Kidney (tissue), 13 donors: ENCODE measurements at regions not wholly inside any gene's neighbourhood (a gene's known extent, or its start where the extent isn't known, plus 50 kb on each side); places are given as distances from the start of the nearest gene placed in this dataset.

ENCODE experiments used
- DNase-seq, 5 donors: peaks; one replicate each; pipeline ENCODE4 v3.0.0-alpha.2; 2013 to 2020
- FAIRE-seq: peaks from 2 replicates; lab custom pipeline; 2012; peaks lifted over from hg19 to GRCh38; lab: Jason Lieb, UNC
- H3K27ac ChIP-seq, 2 donors: one replicate each; pipeline ENCODE4 v1.7.0; 2013; ENCODE audit warnings: low read depth in 2 of 2, low read length in 2 of 2, inconsistent platforms in 1 of 2
- H3K27me3 ChIP-seq: one replicate; pipeline ENCODE4 v1.7.1; 2013; ENCODE audit warnings: low read length, inconsistent platforms; ENCODE audit not compliant: control insufficient read depth, insufficient read depth
- H3K36me3 ChIP-seq, 3 donors: one replicate each; pipeline versions ENCODE4 v1.7.0 to v1.7.1; 2013; ENCODE audit warnings: low read length in 3 of 3, control low read depth in 1 of 3, inconsistent platforms in 1 of 3; ENCODE audit not compliant: insufficient read depth in 3 of 3, control insufficient read depth in 2 of 3
- H3K4me1 ChIP-seq, 3 donors: one replicate each; pipeline versions ENCODE4 v1.7.0 to v1.7.1; 2013; ENCODE audit warnings: low read length in 3 of 3, inconsistent platforms in 1 of 3, low read depth in 1 of 3; ENCODE audit not compliant: control insufficient read depth in 2 of 3, insufficient read depth in 2 of 3
- H3K4me3 ChIP-seq, 3 donors: one replicate each; pipeline versions ENCODE4 v1.7.0 to v1.8.1; 2013; ENCODE audit warnings: low read length in 3 of 3, control low read depth in 1 of 3, inconsistent platforms in 1 of 3
- H3K9ac ChIP-seq, 3 donors: one replicate each; pipeline versions ENCODE4 v1.7.0 to v1.7.1; 2013; ENCODE audit warnings: low read length in 3 of 3, control low read depth in 1 of 3, inconsistent platforms in 1 of 3
- H3K9me3 ChIP-seq, 3 donors: one replicate each; pipeline versions ENCODE4 v1.7.0 to v1.7.1; 2013; ENCODE audit warnings: low read length in 3 of 3, control low read depth in 1 of 3, inconsistent platforms in 1 of 3; ENCODE audit not compliant: control insufficient read depth in 2 of 3, insufficient read depth in 1 of 3
- CTCF ChIP-seq: IDR thresholded peaks from 3 replicates; pipeline ENCODE4 v1.5.1; 2012; ENCODE audit warnings: mild to moderate bottlenecking, moderate library complexity, borderline replicate concordance; ENCODE audit not compliant: insufficient read depth; ENCODE audit errors: extremely low read depth
- intact Hi-C: fragments of 100-400 bp; cut with DNase I; formaldehyde crosslinking; loops from one replicate; pipeline ENCODE4 v1.11.1; 2022
- donor health status: control.
- donor health status: control.
- donor health status: control.
- donor health status: control.
- donor health status: control.
- donor health status: DM: yes; HTN: yes; CAD: no.
- donor health status: Normal renal cell carcinoma (clear cell type).

GRCh38 chr20:52405986-52406385 lies 214.4 kb upstream of the ZFP64 start:
- no peak overlapping the region for H3K4me3 ChIP-seq
- no peak overlapping the region for H3K27ac ChIP-seq
- H3K36me3 ChIP-seq: no peaks in the 10 kb centered on the region
- no peaks in the 10 kb centered on the region for H3K4me1 ChIP-seq
- H3K27me3 ChIP-seq: no peaks in the 10 kb centered on the region
- intact Hi-C loops: no loop called here
- H3K9ac ChIP-seq: no peak overlapping the region
- no peaks in the 10 kb centered on the region for H3K9me3 ChIP-seq
- DNase-seq (no peak), FAIRE-seq (no peak)
- TF ChIP-seq CTCF: no peak

- H3K27ac ChIP-seq: no peak overlapping the region
- DNase-seq (no peak), FAIRE-seq (no peak)
- intact Hi-C loops: no loop called here
- no peaks in the 10 kb centered on the region for H3K4me1 ChIP-seq
- TF ChIP-seq CTCF: no peak
- no peaks in the 10 kb centered on the region for H3K9me3 ChIP-seq
- H3K9ac ChIP-seq: no peak overlapping the region
- H3K4me3 ChIP-seq: no peak overlapping the region
- no peaks in the 10 kb centered on the region for H3K27me3 ChIP-seq
- H3K36me3 ChIP-seq: no peaks in the 10 kb centered on the region
Measured at GRCh38 chr20:52405417-52405816, 213.8 kb upstream of the ZFP64 start.

GRCh38 chr20:52404671-52405070 lies 213.1 kb upstream of the ZFP64 start:
- DNase-seq (no peak), FAIRE-seq (no peak)
- intact Hi-C loops: no loop called here
- Histone ChIP-seq H3K4me1 (no peaks in the 10 kb centered on the region), H3K4me3 (no peak overlapping the region), H3K27me3 (no peaks in the 10 kb centered on the region), H3K27ac (no peak overlapping the region), H3K36me3 (no peaks in the 10 kb centered on the region), H3K9ac (no peak overlapping the region), H3K9me3 (no peaks in the 10 kb centered on the region)
- TF ChIP-seq CTCF: no peak

GRCh38 chr20:52402950-52403349 lies 211.4 kb upstream of the ZFP64 start:
- Histone ChIP-seq H3K27ac (no peak overlapping the region), H3K4me3 (no peak overlapping the region), H3K9ac (no peak overlapping the region), H3K9me3 (no peaks in the 10 kb centered on the region), H3K27me3 (no peaks in the 10 kb centered on the region), H3K4me1 (no peaks in the 10 kb centered on the region), H3K36me3 (no peaks in the 10 kb centered on the region)
- intact Hi-C loops: no loop called here
- no peak for TF ChIP-seq CTCF
- no peak for FAIRE-seq
- no peak for DNase-seq
